ENCODE measurements at regions not wholly inside any gene's neighbourhood (a gene's known extent, or its start where the extent isn't known, plus 50 kb on each side); places are given as distances from the start of the nearest gene placed in this dataset.

DNA sequence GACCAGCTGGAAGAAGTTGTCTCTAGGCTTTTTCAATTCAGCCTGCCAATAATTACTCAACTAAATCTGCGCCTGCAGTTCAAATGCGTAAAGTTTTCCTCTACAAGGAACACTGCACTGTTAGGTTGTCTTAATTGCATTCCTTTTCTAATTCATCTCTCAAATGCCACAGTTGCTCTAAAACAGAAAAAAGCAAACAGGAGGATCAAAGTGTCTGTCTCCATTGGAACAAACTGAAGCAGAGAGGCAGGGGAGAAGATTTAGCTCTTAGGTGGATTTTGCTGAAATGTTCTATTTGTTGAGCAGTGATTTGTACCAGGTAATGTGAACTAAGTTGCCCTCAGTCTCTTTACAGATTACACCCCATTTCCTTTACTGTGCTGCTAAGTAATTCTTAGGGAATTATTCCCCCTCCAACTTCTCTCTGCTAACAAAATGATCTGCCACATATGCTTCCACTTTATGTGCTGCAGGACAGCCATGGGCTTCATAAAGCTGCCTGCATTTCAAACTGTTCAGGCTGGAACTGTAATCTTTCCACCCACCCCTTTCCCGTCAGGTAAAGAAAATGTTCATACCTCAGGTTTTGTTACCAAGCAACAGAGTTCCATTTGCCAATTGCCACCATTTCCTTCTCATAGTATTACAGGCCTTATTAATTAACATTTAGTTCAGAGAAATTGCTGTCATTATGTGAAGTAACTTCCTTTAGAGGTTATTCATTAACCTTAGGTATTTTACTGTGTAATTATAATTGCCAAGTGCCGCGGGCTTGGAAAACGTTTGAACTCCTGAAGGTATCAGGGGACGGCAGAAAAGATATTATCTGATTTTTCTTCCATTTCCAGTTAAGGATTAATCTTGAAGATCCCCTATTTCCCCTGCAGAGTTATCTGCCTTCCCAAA is 149.3 kb downstream of the SPRY1 start:
- TF ChIP-seq POLR2AphosphoS5 (IDR thresholded peaks at IDR 0.05): no peak
- TF ChIP-seq, protein P1, sequence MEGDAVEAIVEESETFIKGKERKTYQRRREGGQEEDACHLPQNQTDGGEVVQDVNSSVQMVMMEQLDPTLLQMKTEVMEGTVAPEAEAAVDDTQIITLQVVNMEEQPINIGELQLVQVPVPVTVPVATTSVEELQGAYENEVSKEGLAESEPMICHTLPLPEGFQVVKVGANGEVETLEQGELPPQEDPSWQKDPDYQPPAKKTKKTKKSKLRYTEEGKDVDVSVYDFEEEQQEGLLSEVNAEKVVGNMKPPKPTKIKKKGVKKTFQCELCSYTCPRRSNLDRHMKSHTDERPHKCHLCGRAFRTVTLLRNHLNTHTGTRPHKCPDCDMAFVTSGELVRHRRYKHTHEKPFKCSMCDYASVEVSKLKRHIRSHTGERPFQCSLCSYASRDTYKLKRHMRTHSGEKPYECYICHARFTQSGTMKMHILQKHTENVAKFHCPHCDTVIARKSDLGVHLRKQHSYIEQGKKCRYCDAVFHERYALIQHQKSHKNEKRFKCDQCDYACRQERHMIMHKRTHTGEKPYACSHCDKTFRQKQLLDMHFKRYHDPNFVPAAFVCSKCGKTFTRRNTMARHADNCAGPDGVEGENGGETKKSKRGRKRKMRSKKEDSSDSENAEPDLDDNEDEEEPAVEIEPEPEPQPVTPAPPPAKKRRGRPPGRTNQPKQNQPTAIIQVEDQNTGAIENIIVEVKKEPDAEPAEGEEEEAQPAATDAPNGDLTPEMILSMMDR (IDR thresholded peaks at IDR 0.05): no peak

Measured in sigmoid colon (tissue), 4 donors.